Thyroid gland (tissue), 4 donors: ENCODE measurements at regions not wholly inside any gene's neighbourhood (a gene's known extent, or its start where the extent isn't known, plus 50 kb on each side); places are given as distances from the start of the nearest gene placed in this dataset.

ENCODE experiments used
- POLR2A ChIP-seq, 2 donors: fragments of 450-650 bp; IDR thresholded peaks; one replicate each; pipeline ENCODE4 v1.6.1; 2017; ENCODE audit warnings: antibody characterized with exemption in 2 of 2, mild to moderate bottlenecking in 2 of 2, moderate library complexity in 1 of 2
- TF ChIP-seq, protein P1 (sequence below), 6 experiments: fragments of 200-600 bp in 3 of 6; fragments of 450-650 bp in 3 of 6; sonication (generic) in 3 of 6; IDR thresholded peaks; one replicate each; pipeline ENCODE4 v1.5.1; 2016 to 2019; ENCODE audit warnings: antibody characterized with exemption in 6 of 6, mild to moderate bottlenecking in 2 of 6, inconsistent platforms in 1 of 6, moderate library complexity in 1 of 6

DNA sequence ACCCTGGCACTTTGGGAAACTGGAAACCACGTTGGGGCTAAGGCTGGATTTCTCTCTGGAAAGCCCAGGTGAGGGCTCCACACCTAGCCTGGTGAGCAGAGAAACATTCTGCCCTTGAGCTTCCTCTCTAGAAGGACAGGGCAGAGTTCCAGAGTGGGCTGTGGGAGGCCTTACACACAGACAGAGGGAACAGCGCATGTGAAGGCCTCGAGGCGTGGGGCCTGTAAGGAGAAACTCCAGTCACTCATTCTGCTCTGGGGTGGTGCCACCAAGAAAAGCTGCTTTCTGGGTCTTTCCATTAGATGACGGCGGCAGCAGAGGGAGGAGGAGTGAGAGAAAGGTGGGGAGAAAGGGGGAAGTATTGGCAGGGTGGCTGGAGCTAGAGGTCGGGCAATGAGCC is 183.1 kb downstream of the CHST1 start:
- TF ChIP-seq, protein P1, sequence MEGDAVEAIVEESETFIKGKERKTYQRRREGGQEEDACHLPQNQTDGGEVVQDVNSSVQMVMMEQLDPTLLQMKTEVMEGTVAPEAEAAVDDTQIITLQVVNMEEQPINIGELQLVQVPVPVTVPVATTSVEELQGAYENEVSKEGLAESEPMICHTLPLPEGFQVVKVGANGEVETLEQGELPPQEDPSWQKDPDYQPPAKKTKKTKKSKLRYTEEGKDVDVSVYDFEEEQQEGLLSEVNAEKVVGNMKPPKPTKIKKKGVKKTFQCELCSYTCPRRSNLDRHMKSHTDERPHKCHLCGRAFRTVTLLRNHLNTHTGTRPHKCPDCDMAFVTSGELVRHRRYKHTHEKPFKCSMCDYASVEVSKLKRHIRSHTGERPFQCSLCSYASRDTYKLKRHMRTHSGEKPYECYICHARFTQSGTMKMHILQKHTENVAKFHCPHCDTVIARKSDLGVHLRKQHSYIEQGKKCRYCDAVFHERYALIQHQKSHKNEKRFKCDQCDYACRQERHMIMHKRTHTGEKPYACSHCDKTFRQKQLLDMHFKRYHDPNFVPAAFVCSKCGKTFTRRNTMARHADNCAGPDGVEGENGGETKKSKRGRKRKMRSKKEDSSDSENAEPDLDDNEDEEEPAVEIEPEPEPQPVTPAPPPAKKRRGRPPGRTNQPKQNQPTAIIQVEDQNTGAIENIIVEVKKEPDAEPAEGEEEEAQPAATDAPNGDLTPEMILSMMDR (IDR thresholded peaks at IDR 0.05), result no peak
- no peak for TF ChIP-seq POLR2A (IDR thresholded peaks at IDR 0.05)
